HCT116 (cell line): ENCODE measurements at regions not wholly inside any gene's neighbourhood (a gene's known extent, or its start where the extent isn't known, plus 50 kb on each side); places are given as distances from the start of the nearest gene placed in this dataset.

Source experiments
- ATAC-seq: fragments of 200-7000 bp; cut with Tn5 transposase; 2 replicates; pipeline ENCODE4 v1.9.1; 2020; ENCODE audit warnings: mild to moderate bottlenecking, moderate library complexity
- BruUV-seq: library from RNA; stranded (reverse); fragments of 400-500 nt; replicated peaks from 2 replicates; lab custom pipeline; 2021; lab: Mats Ljungman, UMichigan
- CTCF ChIA-PET: fragments of 300-600 bp; sonication (Branson Sonifier 250); formaldehyde crosslinking; loops from one replicate; lab custom pipeline; 2021; ENCODE audit warnings: antibody characterized with exemption; lab: Charles Lee
- POLR2A ChIA-PET: fragments of 300-600, 350-600 bp; sonication (Branson Sonifier 250); formaldehyde crosslinking; loops from one replicate; lab custom pipeline; 2021; ENCODE audit warnings: antibody characterized with exemption; lab: Charles Lee
- RAD21 ChIA-PET, 2 experiments: fragments of 300-600 bp; sonication (Branson Sonifier 250); formaldehyde crosslinking; loops; one replicate each; lab custom pipeline; 2023; ENCODE audit warnings: low total read pairs in 2 of 2; ENCODE audit not compliant: uncharacterized antibody in 2 of 2, unreplicated experiment in 2 of 2, low non-redundant PET in 1 of 2; lab: Charles Lee
- DNase-seq: peaks from one replicate; pipeline ENCODE4 v3.0.0-alpha.2; 2010; ENCODE audit warnings: low read depth, low spot score
- H2AFZ ChIP-seq: fragments of 200-600 bp; shearing (Covaris generic), sonication (generic); 2 replicates; pipeline ENCODE4 v1.6.1; 2017; ENCODE audit warnings: low read depth, mixed run types, mixed read lengths, antibody characterized with exemption, low read length; ENCODE audit not compliant: poor library complexity, severe bottlenecking
- H3K27ac ChIP-seq: 2 replicates; pipeline ENCODE4 v1.5.1; 2012; ENCODE audit warnings: low read depth, low read length
- H3K27me3 ChIP-seq: fragments of 200-600 bp; sonication (generic); 2 replicates; pipeline ENCODE4 v1.6.1; 2016; ENCODE audit warnings: mixed run types, low read length, mixed read lengths; ENCODE audit not compliant: insufficient read depth
- H3K36me3 ChIP-seq, 2 experiments: fragments of 200-500 bp in 1 of 2; fragments of 200-600 bp in 1 of 2; sonication (Bioruptor generic) in 1 of 2; sonication (generic) in 1 of 2; 2 replicates each; pipeline versions ENCODE4 v1.5.1 to v1.6.1; 2014 to 2016; ENCODE audit warnings: low read length in 2 of 2, inconsistent platforms in 1 of 2, mixed read lengths in 1 of 2, mixed run types in 1 of 2; ENCODE audit not compliant: insufficient read depth in 2 of 2, control insufficient read depth in 1 of 2
- H3K4me1 ChIP-seq, 2 experiments: fragments of 200-600 bp in 1 of 2; sonication (generic) in 1 of 2; 2 replicates each; pipeline versions ENCODE4 v1.5.1 to v1.6.1; 2012 to 2017; ENCODE audit warnings: low read length in 2 of 2, inconsistent platforms in 1 of 2, mild to moderate bottlenecking in 1 of 2, mixed read lengths in 1 of 2, mixed run types in 1 of 2, moderate library complexity in 1 of 2; ENCODE audit not compliant: insufficient read depth in 2 of 2, control insufficient read depth in 1 of 2
- H3K4me2 ChIP-seq: fragments of 200-600 bp; sonication (generic); 2 replicates; pipeline ENCODE4 v1.6.1; 2017; ENCODE audit warnings: mixed run types, low read length, mixed read lengths
- H3K4me3 ChIP-seq, 2 experiments: fragments of 200-600 bp in 1 of 2; sonication (generic) in 1 of 2; replicated peaks in 1 of 2; 2 replicates each; pipeline ENCODE4 v1.5.1; 2011 to 2016; ENCODE audit warnings: low read length in 2 of 2, control low read depth in 1 of 2, low read depth in 1 of 2, mild to moderate bottlenecking in 1 of 2, mixed read lengths in 1 of 2, mixed run types in 1 of 2
- H3K79me2 ChIP-seq: fragments of 200-600 bp; sonication (generic); 2 replicates; pipeline ENCODE4 v1.6.1; 2017; ENCODE audit warnings: mild to moderate bottlenecking, mixed run types, low read length, moderate library complexity, mixed read lengths; ENCODE audit not compliant: insufficient read depth
- H3K9ac ChIP-seq: fragments of 200-600 bp; sonication (generic); 2 replicates; pipeline ENCODE4 v1.6.1; 2016; ENCODE audit warnings: low read length, mixed read lengths
- H3K9me2 ChIP-seq: fragments of 200-600 bp; sonication (generic), shearing (Covaris generic); 2 replicates; pipeline ENCODE4 v1.6.1; 2017; ENCODE audit warnings: mixed run types, mild to moderate bottlenecking, moderate library complexity; ENCODE audit not compliant: insufficient read depth
- H3K9me3 ChIP-seq, 2 experiments: fragments of 200-500 bp in 1 of 2; fragments of 200-600 bp in 1 of 2; sonication (Bioruptor generic) in 1 of 2; sonication (generic) in 1 of 2; 2 replicates each; pipeline ENCODE4 v1.6.1; 2014 to 2017; ENCODE audit warnings: low read length in 2 of 2, mixed read lengths in 2 of 2, inconsistent platforms in 1 of 2, low read depth in 1 of 2, mild to moderate bottlenecking in 1 of 2, mixed run types in 1 of 2, moderate library complexity in 1 of 2; ENCODE audit not compliant: control insufficient read depth in 1 of 2, insufficient read depth in 1 of 2
- H4K20me1 ChIP-seq: fragments of 200-600 bp; sonication (generic), shearing (Covaris generic); 2 replicates; pipeline ENCODE4 v1.6.1; 2017; ENCODE audit warnings: mixed run types, mild to moderate bottlenecking, moderate library complexity; ENCODE audit not compliant: insufficient read depth
- CEBPB ChIP-seq: IDR thresholded peaks from 2 replicates; pipeline ENCODE4 v1.6.1; 2012; ENCODE audit warnings: low read depth
- EGR1 ChIP-seq: IDR thresholded peaks from 2 replicates; pipeline ENCODE4 v1.6.1; 2012; ENCODE audit warnings: low read depth
- EZH2 ChIP-seq: fragments of 200-600 bp; sonication (generic); IDR thresholded peaks from 2 replicates; pipeline ENCODE4 v1.6.1; 2017; ENCODE audit warnings: antibody characterized with exemption, mixed run types
- EZH2phosphoT487 ChIP-seq: fragments of 200-600 bp; IDR thresholded peaks from 2 replicates; pipeline ENCODE4 v1.6.1; 2018; ENCODE audit warnings: antibody characterized with exemption, borderline replicate concordance
- FOSL1 ChIP-seq: IDR thresholded peaks from 2 replicates; pipeline ENCODE4 v1.6.1; 2012; ENCODE audit warnings: low read depth
- JUND ChIP-seq: IDR thresholded peaks from 2 replicates; pipeline ENCODE4 v1.6.1; 2012
- SRF ChIP-seq: IDR thresholded peaks from 2 replicates; pipeline ENCODE4 v1.6.1; 2012; ENCODE audit warnings: low read depth
- YY1 ChIP-seq: IDR thresholded peaks from 2 replicates; pipeline ENCODE4 v1.6.1; 2011; ENCODE audit warnings: low read length, low read depth, moderate library complexity, mild to moderate bottlenecking; ENCODE audit not compliant: insufficient replicate concordance; ENCODE audit errors: extremely low read depth
- ZFX ChIP-seq: fragments of 450-650 bp; IDR thresholded peaks from 2 replicates; pipeline ENCODE4 v1.6.1; 2017
- ZNF274 ChIP-seq: fragments of 200-500 bp; sonication (Bioruptor generic); IDR thresholded peaks from 2 replicates; pipeline ENCODE4 v1.6.1; 2014; ENCODE audit warnings: mild to moderate bottlenecking, low read depth, low read length, inconsistent platforms
- intact Hi-C: fragments of 100-400 bp; cut with micrococcal nuclease; formaldehyde crosslinking; loops from 2 replicates; pipeline ENCODE4 v1.10.0; 2022
- TF ChIP-seq, protein P1 (sequence below): IDR thresholded peaks from 2 replicates; pipeline ENCODE4 v1.6.1; 2012; ENCODE audit warnings: low read depth
- TF ChIP-seq, protein P2 (sequence below): IDR thresholded peaks from 2 replicates; pipeline ENCODE4 v1.6.1; 2012

DNA sequence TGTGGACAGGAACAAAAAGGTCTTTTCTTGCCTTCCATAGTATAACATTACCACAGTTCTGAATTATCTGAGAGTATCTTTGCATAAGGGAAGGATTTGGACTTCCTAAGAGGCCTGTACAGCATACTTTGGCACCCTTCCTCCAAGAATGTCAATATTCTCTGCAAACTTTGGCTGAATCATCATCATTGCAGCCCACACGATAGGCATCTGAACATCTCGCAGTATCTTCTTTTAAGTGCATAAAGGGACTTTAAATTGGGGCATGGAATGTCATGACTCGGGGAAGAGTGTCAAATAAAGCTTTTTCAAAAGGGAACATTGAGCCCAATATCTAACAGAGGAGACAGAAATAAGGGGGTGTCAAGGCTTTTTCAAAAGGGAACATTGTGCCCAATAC lies 646.2 kb upstream of the STXBP6 start:
- ChIA-PET RAD21 (no interaction called here), POLR2A (no interaction called here), CTCF (no interaction called here)
- Histone ChIP-seq H3K9me2 (no peaks in the 10 kb centered on the region), H3K79me2 (no peaks in the 10 kb centered on the region), H3K9ac (no peak overlapping the region), H3K4me3 (no peak overlapping the region), H3K36me3 (no peaks in the 10 kb centered on the region), H4K20me1 (no peaks in the 10 kb centered on the region), H3K4me2 (no peak overlapping the region), H3K27ac (no peak overlapping the region), H3K9me3 (peaks cover 27 to 47% of the 10 kb centered on the region in 2 experiments; a peak in 2 of 4 replicates), H3K4me1 (no peaks in the 10 kb centered on the region), H3K27me3 (no peaks in the 10 kb centered on the region), H2AFZ (no peak overlapping the region)
- no peak for DNase-seq
- TF ChIP-seq JUND, result no peak
- no peak for TF ChIP-seq CEBPB
- TF ChIP-seq ZNF274, result no peak
- no peak for TF ChIP-seq FOSL1
- TF ChIP-seq EZH2phosphoT487, result no peak
- BruUV-seq, result no TSS peak
- ATAC-seq, result no peak
- intact Hi-C loops, result no loop called here

DNA sequence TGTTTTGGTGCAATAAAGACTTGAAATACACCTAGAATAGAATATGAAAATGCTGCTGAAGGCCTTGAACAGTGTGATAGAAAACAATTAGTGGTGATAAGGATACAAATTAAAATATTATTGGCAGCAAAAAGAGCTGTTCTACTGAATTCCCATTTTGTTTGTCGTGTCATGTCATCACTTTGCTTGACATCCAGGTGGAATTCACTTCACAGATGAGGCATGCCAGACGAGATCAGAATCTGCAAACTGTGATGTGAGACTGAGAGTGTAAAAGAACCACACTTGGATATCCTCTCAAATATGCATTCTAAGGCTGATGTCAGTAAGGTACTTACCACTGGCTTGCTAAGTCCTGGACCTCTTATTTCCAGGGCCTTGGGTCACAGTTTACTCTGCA lies 635.1 kb upstream of the STXBP6 start:
- Histone ChIP-seq H3K4me2 (no peak overlapping the region), H4K20me1 (no peaks in the 10 kb centered on the region), H2AFZ (no peak overlapping the region), H3K9me2 (no peaks in the 10 kb centered on the region), H3K9ac (no peak overlapping the region), H3K79me2 (no peaks in the 10 kb centered on the region), H3K9me3 (peaks cover 4 to 25% of the 10 kb centered on the region in 2 experiments; a peak in 2 of 4 replicates), H3K27ac (no peak overlapping the region), H3K4me3 (no peak overlapping the region), H3K36me3 (no peaks in the 10 kb centered on the region), H3K4me1 (no peaks in the 10 kb centered on the region), H3K27me3 (no peaks in the 10 kb centered on the region)
- RAD21 ChIA-PET, result no interaction called here
- POLR2A ChIA-PET, result no interaction called here
- CTCF ChIA-PET, result no interaction called here
- intact Hi-C loops, result no loop called here
- ATAC-seq, result no peak
- no TSS peak for BruUV-seq
- TF ChIP-seq SRF (no peak), EZH2 (no peak), ZFX (no peak), EGR1 (no peak), CEBPB (no peak), YY1 (no peak), JUND (no peak)
- TF ChIP-seq, protein P1, sequence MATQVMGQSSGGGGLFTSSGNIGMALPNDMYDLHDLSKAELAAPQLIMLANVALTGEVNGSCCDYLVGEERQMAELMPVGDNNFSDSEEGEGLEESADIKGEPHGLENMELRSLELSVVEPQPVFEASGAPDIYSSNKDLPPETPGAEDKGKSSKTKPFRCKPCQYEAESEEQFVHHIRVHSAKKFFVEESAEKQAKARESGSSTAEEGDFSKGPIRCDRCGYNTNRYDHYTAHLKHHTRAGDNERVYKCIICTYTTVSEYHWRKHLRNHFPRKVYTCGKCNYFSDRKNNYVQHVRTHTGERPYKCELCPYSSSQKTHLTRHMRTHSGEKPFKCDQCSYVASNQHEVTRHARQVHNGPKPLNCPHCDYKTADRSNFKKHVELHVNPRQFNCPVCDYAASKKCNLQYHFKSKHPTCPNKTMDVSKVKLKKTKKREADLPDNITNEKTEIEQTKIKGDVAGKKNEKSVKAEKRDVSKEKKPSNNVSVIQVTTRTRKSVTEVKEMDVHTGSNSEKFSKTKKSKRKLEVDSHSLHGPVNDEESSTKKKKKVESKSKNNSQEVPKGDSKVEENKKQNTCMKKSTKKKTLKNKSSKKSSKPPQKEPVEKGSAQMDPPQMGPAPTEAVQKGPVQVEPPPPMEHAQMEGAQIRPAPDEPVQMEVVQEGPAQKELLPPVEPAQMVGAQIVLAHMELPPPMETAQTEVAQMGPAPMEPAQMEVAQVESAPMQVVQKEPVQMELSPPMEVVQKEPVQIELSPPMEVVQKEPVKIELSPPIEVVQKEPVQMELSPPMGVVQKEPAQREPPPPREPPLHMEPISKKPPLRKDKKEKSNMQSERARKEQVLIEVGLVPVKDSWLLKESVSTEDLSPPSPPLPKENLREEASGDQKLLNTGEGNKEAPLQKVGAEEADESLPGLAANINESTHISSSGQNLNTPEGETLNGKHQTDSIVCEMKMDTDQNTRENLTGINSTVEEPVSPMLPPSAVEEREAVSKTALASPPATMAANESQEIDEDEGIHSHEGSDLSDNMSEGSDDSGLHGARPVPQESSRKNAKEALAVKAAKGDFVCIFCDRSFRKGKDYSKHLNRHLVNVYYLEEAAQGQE, result no peak
- TF ChIP-seq, protein P2, sequence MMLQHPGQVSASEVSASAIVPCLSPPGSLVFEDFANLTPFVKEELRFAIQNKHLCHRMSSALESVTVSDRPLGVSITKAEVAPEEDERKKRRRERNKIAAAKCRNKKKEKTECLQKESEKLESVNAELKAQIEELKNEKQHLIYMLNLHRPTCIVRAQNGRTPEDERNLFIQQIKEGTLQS, result no peak
- no peak for DNase-seq
